NCI-H510A (cell line): ENCODE measurements at regions not wholly inside any gene's neighbourhood (a gene's known extent, or its start where the extent isn't known, plus 50 kb on each side); places are given as distances from the start of the nearest gene placed in this dataset.

ENCODE experiments used
- DNase-seq: peaks from one replicate; lab custom pipeline; 2025; lab: John Stamatoyannopoulos, UW

- DNase-seq: no peak
Measured at GRCh38 chr4:136925203-136925602, 607.1 kb downstream of the PCDH18 start.

- no peak for DNase-seq
Measured at GRCh38 chr4:136922066-136922465, 610.2 kb downstream of the PCDH18 start.

- DNase-seq: no peak
Measured at GRCh38 chr4:136920092-136920881, 612.0 kb downstream of the PCDH18 start.

- no peak for DNase-seq
Measured at GRCh38 chr4:136918772-136919171, 613.5 kb downstream of the PCDH18 start.

GRCh38 chr4:136917312-136918110 is 614.8 kb downstream of the PCDH18 start:
- DNase-seq: no peak

- DNase-seq: no peak
Measured at GRCh38 chr4:136909626-136910025, 622.7 kb downstream of the PCDH18 start.

- no peak for DNase-seq
Measured at GRCh38 chr4:136908122-136908521, 624.2 kb downstream of the PCDH18 start.

GRCh38 chr4:136900696-136901095 is 631.6 kb downstream of the PCDH18 start:
- DNase-seq: no peak

GRCh38 chr4:136898590-136899248 is 633.6 kb downstream of the PCDH18 start:
- DNase-seq: no peak

GRCh38 chr4:136893573-136893972 is 638.7 kb downstream of the PCDH18 start:
- DNase-seq: no peak

- no peak for DNase-seq
Measured at GRCh38 chr4:136881666-136882065, 650.6 kb downstream of the PCDH18 start.

GRCh38 chr4:136873555-136873954 is 658.7 kb downstream of the PCDH18 start:
- DNase-seq: no peak

GRCh38 chr4:136867465-136867864 is 664.8 kb downstream of the PCDH18 start:
- DNase-seq: no peak

GRCh38 chr4:136865526-136865925 is 666.8 kb downstream of the PCDH18 start:
- DNase-seq: no peak

GRCh38 chr4:136864604-136865185 is 667.6 kb downstream of the PCDH18 start:
- peak; percentile 4 for DNase-seq

GRCh38 chr4:136863756-136864155 is 668.5 kb downstream of the PCDH18 start:
- DNase-seq: no peak

- DNase-seq: no peak
Measured at GRCh38 chr4:136862653-136863052, 669.6 kb downstream of the PCDH18 start.

GRCh38 chr4:136861091-136861490 is 671.2 kb downstream of the PCDH18 start:
- DNase-seq: no peak

- DNase-seq: no peak
Measured at GRCh38 chr4:136858903-136859302, 673.4 kb downstream of the PCDH18 start.

GRCh38 chr4:136855886-136856285 is 676.4 kb downstream of the PCDH18 start:
- no peak for DNase-seq

GRCh38 chr4:136850446-136850845 is 681.8 kb downstream of the PCDH18 start:
- no peak for DNase-seq

GRCh38 chr4:136847881-136848621 is 684.2 kb downstream of the PCDH18 start:
- no peak for DNase-seq
